ENCODE measurements at regions not wholly inside any gene's neighbourhood (a gene's known extent, or its start where the extent isn't known, plus 50 kb on each side); places are given as distances from the start of the nearest gene placed in this dataset.

DNA sequence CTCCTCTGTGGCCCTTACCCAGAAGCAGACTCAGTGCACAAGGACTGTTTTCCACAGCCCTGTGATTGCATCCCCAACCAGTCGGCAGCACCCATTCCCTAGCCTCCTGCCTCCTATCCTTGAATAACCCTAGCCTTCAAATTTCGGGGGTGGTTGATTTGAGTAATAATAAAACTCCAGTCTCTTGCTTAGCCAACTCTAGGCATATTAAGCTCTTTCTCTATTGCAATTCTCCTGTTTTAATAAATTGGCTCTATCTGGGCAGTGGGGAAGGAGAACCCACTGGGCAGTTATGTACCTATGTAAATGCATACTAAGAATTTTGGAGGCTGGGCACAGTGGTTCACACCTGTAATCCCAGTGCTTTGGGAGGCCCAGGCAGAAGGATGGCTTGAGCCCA, 70.6 kb upstream of the ZMYND8 start:
- Histone ChIP-seq H3K9me3 (ENCODE audit: control insufficient read depth, insufficient read depth, low read depth, low read length) (no peaks in the 10 kb centered on the region), H3K4me3 (ENCODE audit: low read depth, low read length) (no peak overlapping the region), H3K27ac (ENCODE audit: extremely low read depth, low read depth, low read length) (no peak overlapping the region), H3K36me3 (ENCODE audit: control insufficient read depth in 2 of 2, insufficient read depth in 1 of 2, low read length in 2 of 2) (no peaks in the 10 kb centered on the region), H3K4me1 (ENCODE audit: control insufficient read depth, insufficient read depth, low read length) (no peaks in the 10 kb centered on the region)
- ChIA-PET CTCF (no interaction called here), POLR2A (no interaction called here)
- TF ChIP-seq SETDB1 (IDR thresholded peaks at IDR 0.05; ENCODE audit: insufficient read length, low read length): peak; percentile 85
- no peak for TF ChIP-seq ZNF670 (tag by site-specific recombination; IDR thresholded peaks at IDR 0.05; ENCODE audit: low read depth)

DNA sequence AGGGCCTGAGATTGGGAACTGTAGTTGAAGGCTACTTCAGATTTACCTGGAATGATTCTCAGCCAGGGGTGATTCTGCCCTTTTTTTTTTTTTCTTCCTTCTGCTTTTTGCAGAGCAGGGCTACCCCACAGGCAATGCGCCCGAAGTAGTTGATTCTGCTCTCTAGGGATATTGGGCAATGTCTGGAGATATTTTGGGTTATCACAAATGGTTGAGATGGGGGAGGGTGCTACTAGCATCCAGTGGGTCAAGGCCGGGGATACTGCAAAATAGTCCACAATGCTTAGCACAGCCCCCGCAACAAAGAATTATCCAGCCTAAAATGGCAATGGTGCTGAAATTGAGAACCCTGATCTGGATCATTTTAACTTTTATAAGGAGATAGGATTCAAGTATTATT, 71.2 kb upstream of the ZMYND8 start:
- CTCF ChIA-PET: interaction anchor here (0.7 kb wide), 1 partner anchor 485 kb away, joined by 3 read pairs; no protein-coding TSS in a partner anchor
- H3K27ac ChIP-seq (ENCODE audit: extremely low read depth, low read depth, low read length): no peak overlapping the region
- POLR2A ChIA-PET: no interaction called here

DNA sequence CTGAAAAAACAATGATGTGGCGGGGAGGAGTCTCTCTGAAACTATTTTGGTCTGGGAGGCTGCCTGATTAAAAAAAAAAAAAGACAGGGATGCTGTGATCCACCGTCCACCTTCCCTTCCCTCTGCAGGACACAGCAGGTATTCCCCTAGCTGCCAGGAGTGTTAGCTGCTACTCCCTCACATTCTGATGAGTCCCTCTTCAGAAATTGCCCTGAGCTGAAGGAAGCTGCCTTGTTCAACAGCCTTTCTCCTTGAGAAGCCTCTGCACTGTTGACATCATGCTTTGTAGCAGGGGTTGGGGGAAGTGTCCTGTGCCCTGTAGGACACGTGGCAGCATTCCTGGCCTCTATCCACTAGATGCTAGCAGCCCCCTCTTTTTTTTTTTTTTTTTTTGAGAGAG, 71.7 kb upstream of the ZMYND8 start:
- no peaks in the 10 kb centered on the region for H3K36me3 ChIP-seq (ENCODE audit: control insufficient read depth in 2 of 2, insufficient read depth in 1 of 2, low read length in 2 of 2)
- TF ChIP-seq ZNF600 (tag by site-specific recombination; IDR thresholded peaks at IDR 0.05): no peak
- no peaks in the 10 kb centered on the region for H3K4me1 ChIP-seq (ENCODE audit: control insufficient read depth, insufficient read depth, low read length)
- ChIA-PET CTCF (interaction anchor here (0.7 kb wide), 1 partner anchor 486 kb away, joined by 3 read pairs; no protein-coding TSS in a partner anchor), POLR2A (no interaction called here)
- no peak overlapping the region for H3K27ac ChIP-seq (ENCODE audit: extremely low read depth, low read depth, low read length)
- H3K4me3 ChIP-seq (ENCODE audit: low read depth, low read length): no peak overlapping the region
- H3K9me3 ChIP-seq (ENCODE audit: control insufficient read depth, insufficient read depth, low read depth, low read length): no peaks in the 10 kb centered on the region

More for the DNA sequence above, 71.2 kb upstream of the ZMYND8 start:
- Histone ChIP-seq H3K4me1 (ENCODE audit: control insufficient read depth, insufficient read depth, low read length) (no peaks in the 10 kb centered on the region), H3K4me3 (ENCODE audit: low read depth, low read length) (no peak overlapping the region), H3K9me3 (ENCODE audit: control insufficient read depth, insufficient read depth, low read depth, low read length) (no peaks in the 10 kb centered on the region), H3K36me3 (ENCODE audit: control insufficient read depth in 2 of 2, insufficient read depth in 1 of 2, low read length in 2 of 2) (no peaks in the 10 kb centered on the region)
- TF ChIP-seq, protein P1, sequence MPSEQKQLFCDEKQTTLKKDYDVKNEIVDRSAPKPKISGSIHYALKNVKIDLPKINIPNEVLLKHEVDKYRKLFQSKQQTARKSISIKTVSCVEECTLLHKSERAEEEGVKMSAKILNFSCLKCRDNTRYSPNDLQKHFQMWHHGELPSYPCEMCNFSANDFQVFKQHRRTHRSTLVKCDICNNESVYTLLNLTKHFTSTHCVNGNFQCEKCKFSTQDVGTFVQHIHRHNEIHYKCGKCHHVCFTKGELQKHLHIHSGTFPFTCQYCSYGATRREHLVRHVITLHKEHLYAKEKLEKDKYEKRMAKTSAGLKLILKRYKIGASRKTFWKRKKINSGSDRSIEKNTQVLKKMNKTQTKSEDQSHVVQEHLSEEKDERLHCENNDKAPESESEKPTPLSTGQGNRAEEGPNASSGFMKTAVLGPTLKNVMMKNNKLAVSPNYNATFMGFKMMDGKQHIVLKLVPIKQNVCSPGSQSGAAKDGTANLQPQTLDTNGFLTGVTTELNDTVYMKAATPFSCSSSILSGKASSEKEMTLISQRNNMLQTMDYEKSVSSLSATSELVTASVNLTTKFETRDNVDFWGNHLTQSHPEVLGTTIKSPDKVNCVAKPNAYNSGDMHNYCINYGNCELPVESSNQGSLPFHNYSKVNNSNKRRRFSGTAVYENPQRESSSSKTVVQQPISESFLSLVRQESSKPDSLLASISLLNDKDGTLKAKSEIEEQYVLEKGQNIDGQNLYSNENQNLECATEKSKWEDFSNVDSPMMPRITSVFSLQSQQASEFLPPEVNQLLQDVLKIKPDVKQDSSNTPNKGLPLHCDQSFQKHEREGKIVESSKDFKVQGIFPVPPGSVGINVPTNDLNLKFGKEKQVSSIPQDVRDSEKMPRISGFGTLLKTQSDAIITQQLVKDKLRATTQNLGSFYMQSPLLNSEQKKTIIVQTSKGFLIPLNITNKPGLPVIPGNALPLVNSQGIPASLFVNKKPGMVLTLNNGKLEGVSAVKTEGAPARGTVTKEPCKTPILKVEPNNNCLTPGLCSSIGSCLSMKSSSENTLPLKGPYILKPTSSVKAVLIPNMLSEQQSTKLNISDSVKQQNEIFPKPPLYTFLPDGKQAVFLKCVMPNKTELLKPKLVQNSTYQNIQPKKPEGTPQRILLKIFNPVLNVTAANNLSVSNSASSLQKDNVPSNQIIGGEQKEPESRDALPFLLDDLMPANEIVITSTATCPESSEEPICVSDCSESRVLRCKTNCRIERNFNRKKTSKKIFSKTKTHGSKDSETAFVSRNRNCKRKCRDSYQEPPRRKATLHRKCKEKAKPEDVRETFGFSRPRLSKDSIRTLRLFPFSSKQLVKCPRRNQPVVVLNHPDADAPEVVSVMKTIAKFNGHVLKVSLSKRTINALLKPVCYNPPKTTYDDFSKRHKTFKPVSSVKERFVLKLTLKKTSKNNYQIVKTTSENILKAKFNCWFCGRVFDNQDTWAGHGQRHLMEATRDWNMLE (tag by site-specific recombination; conservative IDR thresholded peaks at IDR 0.05; ENCODE audit: low read depth): no peak
- TF ChIP-seq SALL2 (tag by site-specific recombination; IDR thresholded peaks at IDR 0.05; ENCODE audit: borderline replicate concordance) (no peak), ZNF776 (tag by site-specific recombination; IDR thresholded peaks at IDR 0.05; ENCODE audit: borderline replicate concordance) (no peak), FEZF1 (tag by site-specific recombination; IDR thresholded peaks at IDR 0.05) (no peak), REPIN1 (tag by site-specific recombination; IDR thresholded peaks at IDR 0.05; ENCODE audit: low read depth) (no peak), ZNF366 (tag by site-specific recombination; conservative IDR thresholded peaks at IDR 0.05) (no peak), ZNF501 (tag by site-specific recombination; IDR thresholded peaks at IDR 0.05) (no peak), ZIC2 (tag by site-specific recombination; IDR thresholded peaks at IDR 0.05) (no peak), ZNF16 (tag by site-specific recombination; IDR thresholded peaks at IDR 0.05; ENCODE audit: low read depth) (no peak), ZNF211 (tag by site-specific recombination; IDR thresholded peaks at IDR 0.05; ENCODE audit: low read depth) (no peak), ZNF112 (tag by site-specific recombination; IDR thresholded peaks at IDR 0.05) (no peak)
- TF ChIP-seq, protein P2, sequence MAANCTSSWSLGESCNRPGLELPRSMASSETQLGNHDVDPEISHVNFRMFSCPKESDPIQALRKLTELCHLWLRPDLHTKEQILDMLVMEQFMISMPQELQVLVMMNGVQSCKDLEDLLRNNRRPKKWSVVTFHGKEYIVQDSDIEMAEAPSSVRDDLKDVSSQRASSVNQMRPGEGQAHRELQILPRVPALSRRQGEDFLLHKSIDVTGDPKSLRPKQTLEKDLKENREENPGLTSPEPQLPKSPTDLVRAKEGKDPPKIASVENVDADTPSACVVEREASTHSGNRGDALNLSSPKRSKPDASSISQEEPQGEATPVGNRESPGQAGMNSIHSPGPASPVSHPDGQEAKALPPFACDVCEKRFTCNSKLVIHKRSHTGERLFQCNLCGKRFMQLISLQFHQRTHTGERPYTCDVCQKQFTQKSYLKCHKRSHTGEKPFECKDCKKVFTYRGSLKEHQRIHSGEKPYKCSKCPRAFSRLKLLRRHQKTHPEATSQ (tag by site-specific recombination; IDR thresholded peaks at IDR 0.05): no peak
- TF ChIP-seq, protein P3, sequence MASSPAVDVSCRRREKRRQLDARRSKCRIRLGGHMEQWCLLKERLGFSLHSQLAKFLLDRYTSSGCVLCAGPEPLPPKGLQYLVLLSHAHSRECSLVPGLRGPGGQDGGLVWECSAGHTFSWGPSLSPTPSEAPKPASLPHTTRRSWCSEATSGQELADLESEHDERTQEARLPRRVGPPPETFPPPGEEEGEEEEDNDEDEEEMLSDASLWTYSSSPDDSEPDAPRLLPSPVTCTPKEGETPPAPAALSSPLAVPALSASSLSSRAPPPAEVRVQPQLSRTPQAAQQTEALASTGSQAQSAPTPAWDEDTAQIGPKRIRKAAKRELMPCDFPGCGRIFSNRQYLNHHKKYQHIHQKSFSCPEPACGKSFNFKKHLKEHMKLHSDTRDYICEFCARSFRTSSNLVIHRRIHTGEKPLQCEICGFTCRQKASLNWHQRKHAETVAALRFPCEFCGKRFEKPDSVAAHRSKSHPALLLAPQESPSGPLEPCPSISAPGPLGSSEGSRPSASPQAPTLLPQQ (tag by site-specific recombination; IDR thresholded peaks at IDR 0.05): no peak

All from HEK293 (cell line).